K562 (cell line): ENCODE measurements at regions not wholly inside any gene's neighbourhood (a gene's known extent, or its start where the extent isn't known, plus 50 kb on each side); places are given as distances from the start of the nearest gene placed in this dataset.

Experiments used
- ATAC-seq: fragments of 200-7000 bp; cut with Tn5 transposase; 3 replicates; pipeline ENCODE4 v1.9.1; 2020; ENCODE audit warnings: moderate library complexity
- BruUV-seq: library from RNA; stranded (reverse); fragments of 400-500 nt; replicated peaks from 2 replicates; lab custom pipeline; 2021; lab: Mats Ljungman, UMichigan
- CTCF ChIA-PET: fragments of 300-600 bp; formaldehyde crosslinking; extraction: SDS; loops from one replicate; lab custom pipeline; 2021; ENCODE audit warnings: low intra/inter-chr PET ratio; lab: Yijun Ruan, JAX
- POLR2A ChIA-PET: fragments of 300-600, 350-650 bp; sonication (Branson Sonifier 250); formaldehyde crosslinking; extraction: SDS; loops from one replicate; lab custom pipeline; 2021; ENCODE audit warnings: antibody characterized with exemption, inconsistent platforms; lab: Yijun Ruan, JAX
- DNase-seq, 4 experiments: peaks; one replicate each; pipeline versions ENCODE4 v3.0.0 to v3.0.0-alpha.2; 2011 to 2018; ENCODE audit warnings: low spot score in 3 of 4, mixed read lengths in 3 of 4; ENCODE audit errors: extremely low read depth in 1 of 4
- FAIRE-seq: peaks from 2 replicates; lab custom pipeline; 2011; peaks lifted over from hg19 to GRCh38; lab: Jason Lieb, UNC
- H2AFZ ChIP-seq: 2 replicates; pipeline ENCODE4 v1.6.0; 2011; ENCODE audit warnings: low read depth, low read length, control low read depth, inconsistent platforms
- H3K27ac ChIP-seq: fragments of 200-600 bp; 3 replicates; pipeline ENCODE4 v1.8.0; 2011; ENCODE audit warnings: low read depth, mild to moderate bottlenecking, control low read depth, inconsistent platforms, low read length, moderate library complexity, mixed read lengths; ENCODE audit errors: extremely low read depth
- H3K27me3 ChIP-seq, 2 experiments: fragments of 300-600 bp in 1 of 2; 2 replicates in 1 of 2; 3 replicates in 1 of 2; pipeline versions ENCODE4 v1.6.0 to v1.8.0; 2011; ENCODE audit warnings: inconsistent platforms in 2 of 2, low read length in 2 of 2, mild to moderate bottlenecking in 1 of 2, mixed read lengths in 1 of 2, moderate library complexity in 1 of 2; ENCODE audit not compliant: control insufficient read depth in 2 of 2, insufficient read depth in 2 of 2
- H3K36me3 ChIP-seq: fragments of 300-600 bp; 3 replicates; pipeline ENCODE4 v1.8.0; 2011; ENCODE audit warnings: mild to moderate bottlenecking, low read length, inconsistent platforms; ENCODE audit not compliant: control insufficient read depth, insufficient read depth
- H3K4me1 ChIP-seq, 2 experiments: fragments of 200-600 bp in 1 of 2; replicated peaks in 1 of 2; 2 replicates in 1 of 2; 3 replicates in 1 of 2; pipeline versions ENCODE4 v1.5.1 to v1.8.0; 2011; ENCODE audit warnings: inconsistent platforms in 2 of 2, low read length in 2 of 2, mild to moderate bottlenecking in 1 of 2, mixed read lengths in 1 of 2, moderate library complexity in 1 of 2; ENCODE audit not compliant: control insufficient read depth in 2 of 2, insufficient read depth in 2 of 2
- H3K4me2 ChIP-seq: 2 replicates; pipeline ENCODE4 v1.6.1; 2011; ENCODE audit warnings: low read length, control low read depth, inconsistent platforms, mixed read lengths; ENCODE audit not compliant: insufficient read depth
- H3K4me3 ChIP-seq: fragments of 200-600 bp; sonication (generic), shearing (Covaris generic); 2 replicates; pipeline ENCODE4 v1.5.1; 2016; ENCODE audit warnings: control low read depth, inconsistent platforms
- H3K79me2 ChIP-seq: fragments of 200-600 bp; 3 replicates; pipeline ENCODE4 v1.8.0; 2011; ENCODE audit warnings: low read length, inconsistent platforms; ENCODE audit not compliant: control insufficient read depth, insufficient read depth
- H3K9ac ChIP-seq, 2 experiments: 2 replicates each; pipeline versions ENCODE4 v1.6.0 to v1.6.1; 2011; ENCODE audit warnings: low read depth in 2 of 2, low read length in 2 of 2, control low read depth in 1 of 2, inconsistent platforms in 1 of 2, mild to moderate bottlenecking in 1 of 2, mixed read lengths in 1 of 2; ENCODE audit not compliant: insufficient read depth in 1 of 2
- H3K9me1 ChIP-seq: one replicate; pipeline ENCODE4 v1.6.0; 2011; ENCODE audit warnings: inconsistent platforms, mild to moderate bottlenecking, low read length, moderate library complexity; ENCODE audit not compliant: control insufficient read depth, insufficient read depth
- H3K9me3 ChIP-seq: replicated peaks from 2 replicates; pipeline ENCODE4 v1.5.1; 2011; ENCODE audit warnings: low read depth, low read length, inconsistent platforms; ENCODE audit not compliant: control insufficient read depth, insufficient read depth
- H4K20me1 ChIP-seq: replicated peaks from 2 replicates; pipeline ENCODE4 v1.6.1; 2011; ENCODE audit warnings: low read length, inconsistent platforms, mixed read lengths; ENCODE audit not compliant: control insufficient read depth, insufficient read depth
- MIER1 ChIP-seq: fragments of 450-650 bp; IDR thresholded peaks from 2 replicates; pipeline ENCODE4 v1.6.1; 2016; ENCODE audit warnings: antibody characterized with exemption, mild to moderate bottlenecking, low read depth
- NBN ChIP-seq: fragments of 450-650 bp; IDR thresholded peaks from 2 replicates; pipeline ENCODE4 v1.6.1; 2016; ENCODE audit warnings: low read depth, mild to moderate bottlenecking
- ZBTB11 ChIP-seq, 3 experiments: fragments of 200-800 bp in 1 of 3; fragments of 250-450 bp in 1 of 3; fragments of 450-650 bp in 1 of 3; sonication (Bioruptor Pico) in 1 of 3; sonication (Bioruptor generic) in 1 of 3; formaldehyde crosslinking in 1 of 3; IDR thresholded peaks; 2 replicates each; pipeline versions ENCODE4 v1.6.1 to v1.8.0; 2016 to 2022; ENCODE audit warnings: mild to moderate bottlenecking in 2 of 3, missing genetic modification characterization in 2 of 3, missing compliant biosample characterization in 1 of 3, moderate library complexity in 1 of 3
- ZNF766 ChIP-seq: fragments of 200-800 bp; sonication (Bioruptor generic); conservative IDR thresholded peaks from 2 replicates; pipeline ENCODE4 v1.6.1; 2016; ENCODE audit warnings: missing genetic modification characterization, missing compliant biosample characterization
- in situ Hi-C: fragments of 300-500 bp; cut with MboI; formaldehyde crosslinking; loops from 4 replicates; pipeline ENCODE4 v1.15.0; 2018; ENCODE audit warnings: inconsistent platforms, mixed read lengths
- intact Hi-C: fragments of 100-400 bp; cut with micrococcal nuclease; formaldehyde crosslinking; loops from 2 replicates; pipeline ENCODE4 v1.14.2; 2022

- Histone ChIP-seq H3K4me1 (no peaks in the 10 kb centered on the region), H3K27ac (no peak overlapping the region), H2AFZ (no peak overlapping the region), H4K20me1 (no peaks in the 10 kb centered on the region), H3K9me3 (no peaks in the 10 kb centered on the region), H3K36me3 (no peaks in the 10 kb centered on the region), H3K4me2 (no peak overlapping the region), H3K9me1 (no peaks in the 10 kb centered on the region), H3K4me3 (no peak overlapping the region), H3K9ac (no peak overlapping the region), H3K79me2 (no peaks in the 10 kb centered on the region), H3K27me3 (no peaks in the 10 kb centered on the region)
- in situ Hi-C loops (no loop called here), intact Hi-C loops (no loop called here)
- BruUV-seq: no TSS peak
- POLR2A ChIA-PET: no interaction called here
- CTCF ChIA-PET: no interaction called here
- no peak for TF ChIP-seq ZBTB11 (CRISPR knock-in tag; IDR thresholded peaks at IDR 0.05)
- no peak for TF ChIP-seq ZNF766 (CRISPR knock-in tag)
- no peak for TF ChIP-seq NBN
- no peak for TF ChIP-seq MIER1
- DNase-seq: no peak
- no peak for ATAC-seq
- FAIRE-seq: no peak
Measured at GRCh38 chr13:73966331-73966730, 167.9 kb downstream of the KLF12 start.
